Left cardiac atrium (tissue), 4 donors: ENCODE measurements at regions not wholly inside any gene's neighbourhood (a gene's known extent, or its start where the extent isn't known, plus 50 kb on each side); places are given as distances from the start of the nearest gene placed in this dataset.

Experiments
- ATAC-seq, 2 donors: fragments of 200-7000 bp; cut with Tn5 transposase; one replicate each; pipeline ENCODE4 v1.9.1; 2020; ENCODE audit warnings: mild to moderate bottlenecking in 2 of 2, moderate library complexity in 2 of 2
- DNase-seq: peaks from one replicate; pipeline ENCODE4 v3.0.0-alpha.2; 2020
- intact Hi-C, 2 donors: fragments of 100-400 bp; cut with DNase I; formaldehyde crosslinking; loops; one replicate each; pipeline versions ENCODE4 v1.14.1 to v1.15.1; 2022 to 2023
- donor health status: DM: no; HTN: yes; CAD: no.
- donor health status: DM: no; HTN: yes; CAD: no; lungs with severe emphysema.
- donor health status: DM: yes; HTN: yes; CAD: no.
- donor health status: Dilated cardiomyopathy.

DNA sequence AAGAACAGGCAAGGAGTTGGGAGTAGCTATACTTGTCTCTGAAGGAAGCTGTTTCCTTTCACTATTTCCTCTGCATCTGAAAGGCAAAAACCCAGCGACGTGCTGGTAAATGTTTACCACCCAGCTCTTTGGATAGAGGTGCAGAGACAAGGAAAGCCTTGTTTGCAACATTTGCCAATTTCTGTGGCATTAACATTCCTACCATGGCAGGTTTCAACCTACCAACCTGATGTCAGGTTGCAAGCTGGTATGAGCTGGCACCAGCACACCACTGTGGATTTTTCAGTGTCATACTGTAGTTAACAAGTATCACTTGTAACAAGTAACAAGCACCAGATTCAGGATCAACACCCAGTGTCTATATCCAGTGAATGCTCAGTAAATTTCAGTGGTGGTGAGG lies 294.8 kb upstream of the TMPO start:
- ATAC-seq (no peak), DNase-seq (no peak)
- intact Hi-C loops: no loop called here

DNA sequence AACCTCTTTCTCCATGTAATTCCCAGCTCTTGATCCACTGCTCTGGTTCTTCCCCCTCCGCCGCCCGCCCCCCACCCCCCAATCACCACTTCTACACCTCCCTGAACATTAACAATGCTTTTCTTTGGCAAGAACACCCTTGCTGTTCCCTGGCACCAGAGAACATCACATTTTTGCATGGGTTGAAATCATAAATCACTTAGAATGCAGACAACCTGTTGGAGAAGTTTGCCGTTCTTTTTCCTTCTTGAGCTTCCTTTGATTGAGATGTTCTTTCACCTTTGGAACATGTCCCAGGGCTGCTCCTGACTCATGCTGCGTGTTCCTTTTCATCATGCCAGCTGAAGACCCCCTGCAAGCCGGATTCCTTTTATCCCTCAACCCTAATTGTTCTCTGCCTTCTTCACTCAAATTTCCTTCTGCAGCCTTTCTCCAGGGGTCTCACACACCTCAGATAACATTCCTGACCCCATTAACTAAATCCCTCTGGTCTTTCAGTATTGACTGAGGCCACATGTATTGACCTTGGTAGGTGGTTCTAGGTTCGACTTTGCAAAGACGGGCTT lies 294.1 kb upstream of the TMPO start:
- ATAC-seq (no peak), DNase-seq (no peak)
- intact Hi-C loops: no loop called here

DNA sequence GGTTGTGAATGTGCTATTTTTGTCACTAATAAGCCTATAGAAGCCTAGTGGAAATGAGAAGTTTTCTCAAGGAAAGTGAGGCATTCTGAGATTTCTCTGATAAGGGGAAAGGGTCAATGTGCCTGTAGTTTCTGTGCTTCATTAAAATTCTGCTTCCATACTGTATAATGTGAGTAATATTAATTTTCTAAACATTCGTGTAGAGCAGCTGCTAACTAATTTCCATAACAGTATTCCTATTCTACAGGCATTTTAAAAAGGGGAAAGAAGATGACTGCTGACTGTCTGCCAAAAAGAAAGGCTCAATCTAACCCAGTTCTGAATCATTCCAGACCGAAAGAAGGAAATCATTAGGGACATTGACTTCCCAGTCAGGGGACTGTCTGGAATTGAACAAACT lies 293.3 kb upstream of the TMPO start:
- intact Hi-C loops: no loop called here
- no peak for DNase-seq
- no peak for ATAC-seq

DNA sequence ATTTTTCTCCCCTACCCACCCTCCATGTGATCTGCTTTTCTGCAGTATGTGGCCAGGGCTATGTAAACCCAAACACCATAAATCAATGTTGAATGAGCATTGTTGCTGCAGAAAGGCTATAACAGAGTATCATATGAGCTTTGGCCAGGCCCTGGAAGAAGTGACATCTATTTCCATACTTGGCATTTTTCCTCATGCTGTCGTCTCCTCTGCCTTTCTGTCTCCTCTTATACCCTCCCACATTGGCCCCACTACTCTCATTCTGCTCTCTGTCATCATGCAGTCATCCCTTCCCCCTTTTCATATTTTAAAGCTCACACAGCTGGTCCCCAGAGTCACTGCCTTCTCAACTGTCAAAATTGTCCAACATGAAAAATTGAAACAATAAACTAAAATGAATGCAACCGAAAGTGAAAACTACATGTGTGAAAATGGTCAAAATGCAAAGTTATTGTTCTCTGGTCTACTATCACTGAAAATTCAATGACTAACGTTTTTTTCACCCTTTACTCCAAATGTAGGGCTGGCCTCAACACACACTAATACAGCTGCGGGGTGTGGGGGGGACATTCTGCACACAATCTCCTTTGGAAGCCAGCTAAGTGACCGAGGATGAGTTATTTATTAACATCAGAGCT lies 290.7 kb upstream of the TMPO start:
- ATAC-seq: no peak
- intact Hi-C loops: loop anchor here in 1 of 2 donors (5.0 kb wide), 1 partner anchor 102 kb away; no protein-coding TSS in a partner anchor
- DNase-seq: no peak

DNA sequence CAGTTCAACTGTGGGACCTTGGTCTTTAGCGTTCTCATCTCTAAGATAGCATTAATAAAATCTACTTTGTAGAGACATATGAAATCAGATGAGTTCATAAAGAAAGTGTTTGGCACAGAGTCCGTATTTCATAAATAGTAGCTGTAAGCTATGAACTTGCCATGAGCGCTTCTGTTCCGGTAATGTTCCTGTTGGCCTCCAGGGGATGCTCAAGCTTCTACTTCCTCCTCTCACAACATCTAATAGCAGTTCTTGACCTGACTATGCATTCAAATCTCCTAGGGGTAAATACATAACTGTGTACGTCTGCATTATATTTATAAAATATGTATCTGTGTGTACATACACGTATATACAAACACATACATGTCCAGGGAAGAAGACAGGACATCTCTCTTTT lies 288.2 kb upstream of the TMPO start:
- intact Hi-C loops: loop anchor here in 1 of 2 donors (5.0 kb wide), 1 partner anchor 105 kb away; no protein-coding TSS in a partner anchor
- ATAC-seq (no peak), DNase-seq (no peak)

DNA sequence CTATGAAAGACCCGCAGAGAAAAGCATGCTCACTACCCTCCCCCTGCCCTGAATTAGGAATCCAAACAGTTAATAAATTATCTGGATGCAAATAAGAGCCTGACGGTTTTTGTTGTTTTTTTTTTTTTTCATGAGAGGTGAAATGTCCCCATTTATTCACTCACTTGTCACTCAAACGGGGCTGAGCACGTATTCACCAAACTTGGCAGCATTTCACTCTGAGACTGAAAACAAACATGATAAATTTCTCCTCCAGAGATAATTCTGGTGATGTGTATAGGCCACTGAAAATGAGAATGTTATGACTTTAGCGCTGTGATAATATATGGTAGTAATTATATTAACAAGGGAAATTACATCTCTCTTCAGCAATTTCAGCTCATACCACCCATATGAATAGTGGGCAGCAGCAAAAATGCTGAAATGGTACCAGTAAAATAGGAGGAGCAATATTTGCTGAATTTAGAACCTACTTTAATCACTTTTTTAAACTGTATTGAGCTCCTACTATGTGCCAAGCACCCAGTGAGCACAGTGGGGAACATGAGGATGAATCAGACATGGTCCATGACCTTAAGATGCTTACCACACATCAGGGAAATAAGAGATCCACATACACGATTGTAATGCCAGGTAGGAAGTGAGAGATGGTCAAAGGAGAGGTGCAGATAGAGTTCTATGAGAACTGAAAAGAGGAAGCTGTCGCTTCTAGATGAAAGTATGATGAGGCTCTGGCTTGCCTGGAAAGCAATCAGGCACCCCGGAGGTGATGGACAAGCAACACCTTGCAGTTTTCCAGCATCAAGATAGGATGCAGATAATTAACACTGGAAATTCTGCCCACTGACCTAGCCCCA lies 286.5 kb upstream of the TMPO start:
- DNase-seq (no peak), ATAC-seq (no peak)
- intact Hi-C loops: loop anchor here in 1 of 2 donors (5.0 kb wide), 1 partner anchor 107 kb away; no protein-coding TSS in a partner anchor

DNA sequence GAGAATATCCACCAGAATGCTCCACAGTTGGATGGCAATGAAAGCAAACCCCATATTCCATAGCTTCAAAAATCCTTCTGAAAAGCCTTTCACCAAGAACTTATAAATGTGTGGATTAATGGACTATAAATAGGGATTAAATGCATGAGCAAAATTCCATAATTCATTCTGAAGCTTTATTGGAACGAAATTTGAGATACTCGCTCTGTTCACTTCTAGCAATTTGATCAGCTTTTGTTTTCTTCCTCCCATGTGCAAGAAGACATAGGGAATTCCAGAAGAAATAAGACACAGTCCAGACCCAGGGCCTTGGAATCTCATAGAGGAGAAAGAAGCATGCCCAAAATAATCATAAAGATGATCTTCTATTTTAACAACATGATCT lies 285.9 kb upstream of the TMPO start:
- no peak for DNase-seq
- intact Hi-C loops: loop anchor here in 1 of 2 donors (5.0 kb wide), 1 partner anchor 107 kb away; no protein-coding TSS in a partner anchor
- ATAC-seq: no peak

DNA sequence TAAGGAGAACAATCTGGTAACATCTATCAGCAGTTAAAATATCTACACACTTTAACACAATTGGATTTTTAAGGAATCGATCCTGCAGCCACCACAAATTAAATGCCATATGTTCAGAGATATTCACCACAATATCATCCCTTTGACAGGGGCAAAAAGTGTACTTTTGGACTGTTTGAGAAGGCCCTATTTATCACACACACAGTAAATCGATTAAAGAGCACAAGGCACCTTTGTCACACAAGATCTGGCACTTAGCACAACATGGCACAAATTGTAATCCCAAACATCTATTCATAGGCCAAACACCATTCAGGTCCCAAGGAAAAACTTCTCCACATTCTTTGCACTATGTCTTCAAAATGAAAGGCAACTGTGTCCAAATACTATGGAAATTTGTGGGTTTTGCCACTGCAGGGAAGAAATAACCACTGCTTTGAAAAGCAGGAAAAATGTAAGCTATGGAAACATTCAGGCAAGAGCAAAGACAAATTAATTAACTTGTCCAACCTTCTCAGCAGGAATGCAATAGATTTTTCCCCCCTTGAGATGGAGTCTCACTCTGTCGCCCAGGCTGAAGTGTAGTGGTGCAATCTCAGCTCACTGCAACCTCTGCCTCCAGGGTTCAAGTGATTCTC lies 282.5 kb upstream of the TMPO start:
- intact Hi-C loops: no loop called here
- ATAC-seq (no peak), DNase-seq (no peak)

DNA sequence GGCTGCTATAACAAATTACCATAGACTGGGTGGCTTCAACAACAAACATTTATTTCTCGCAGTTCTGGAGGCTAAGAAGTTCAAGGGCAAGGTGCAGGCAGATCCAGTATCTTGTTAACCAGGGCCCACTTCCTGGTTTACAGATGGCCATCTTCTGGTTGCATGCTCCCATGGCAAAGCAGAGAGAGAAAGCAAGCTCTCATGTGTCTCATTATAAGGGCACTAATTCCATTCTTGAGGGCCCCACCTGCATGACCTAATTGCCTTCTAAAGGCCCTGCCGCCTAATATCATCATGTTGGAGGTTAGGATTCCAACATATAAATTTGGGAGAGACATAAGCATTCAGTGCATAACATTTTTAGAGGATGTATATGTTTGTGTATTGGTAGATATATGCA lies 280.1 kb upstream of the TMPO start:
- ATAC-seq: no peak
- no peak for DNase-seq
- intact Hi-C loops: no loop called here

DNA sequence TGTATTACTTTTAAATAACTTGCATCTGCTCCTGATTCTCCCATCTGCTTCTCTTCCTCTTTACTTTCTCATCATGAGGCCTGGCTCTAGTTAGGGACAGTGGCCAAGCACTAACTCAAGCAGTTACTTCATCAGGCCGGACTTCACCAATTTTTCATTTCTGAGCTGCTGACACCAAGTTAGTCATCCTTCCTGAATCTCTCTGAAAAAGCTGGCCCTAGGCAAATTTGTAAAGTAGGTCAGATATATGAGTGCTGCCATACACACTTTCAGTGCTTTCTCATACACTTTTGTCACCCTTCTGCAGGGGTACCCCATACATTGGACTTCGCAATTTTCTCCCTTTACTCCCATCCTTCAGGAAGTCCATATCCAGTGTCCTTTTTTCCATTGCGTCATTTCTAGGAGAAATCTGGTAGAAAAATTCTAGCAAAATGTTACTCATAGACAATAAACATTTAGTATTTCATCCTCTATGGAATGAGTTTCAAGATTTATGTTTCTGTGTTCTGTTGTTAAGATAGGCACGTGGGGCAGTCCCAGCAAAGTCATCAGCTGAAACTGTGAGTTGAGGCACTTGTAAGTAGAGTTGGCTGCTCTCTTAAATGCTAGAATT lies 276.8 kb upstream of the TMPO start:
- DNase-seq (no peak), ATAC-seq (peak in 1 of 2 donors; percentile 83)
- intact Hi-C loops: no loop called here

DNA sequence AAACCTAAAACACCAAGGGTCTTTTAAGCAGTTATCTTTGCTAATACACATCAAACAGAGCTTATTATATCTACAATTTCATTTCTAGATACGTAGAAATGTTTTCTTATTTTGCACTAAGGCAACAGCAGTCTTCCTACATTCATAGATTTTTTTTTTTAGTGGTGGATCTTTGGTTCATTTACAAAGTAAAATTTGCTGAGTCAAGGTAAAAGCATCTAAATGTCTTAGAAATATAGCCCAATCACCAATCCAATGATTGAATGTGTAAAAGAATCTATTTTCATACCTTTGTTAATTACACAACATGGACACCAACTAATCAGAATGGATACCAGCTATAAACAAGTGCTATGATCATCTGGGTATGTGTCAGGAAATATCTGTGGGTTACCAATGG lies 272.2 kb upstream of the TMPO start:
- intact Hi-C loops: no loop called here
- DNase-seq: no peak
- ATAC-seq: no peak

DNA sequence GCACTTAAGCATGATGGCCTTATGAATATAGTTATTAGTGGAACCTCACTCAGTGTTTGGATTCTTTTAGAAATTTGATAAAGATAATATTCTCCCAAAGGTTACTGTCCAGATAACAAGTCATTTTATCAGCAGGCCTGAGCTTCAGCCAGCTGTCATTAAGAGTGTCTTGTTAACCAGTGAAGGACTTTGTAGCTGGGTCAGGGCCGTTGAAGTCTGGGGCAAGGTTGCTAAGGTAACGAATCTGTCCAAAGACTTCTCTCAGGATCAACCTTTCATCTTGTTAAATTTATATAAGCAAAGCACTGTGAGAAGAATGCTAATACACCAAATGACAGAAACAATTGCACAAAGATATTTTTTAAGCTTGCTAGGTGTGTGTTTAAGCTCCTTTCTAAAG lies 271.3 kb upstream of the TMPO start:
- intact Hi-C loops: no loop called here
- DNase-seq: no peak
- ATAC-seq: no peak

DNA sequence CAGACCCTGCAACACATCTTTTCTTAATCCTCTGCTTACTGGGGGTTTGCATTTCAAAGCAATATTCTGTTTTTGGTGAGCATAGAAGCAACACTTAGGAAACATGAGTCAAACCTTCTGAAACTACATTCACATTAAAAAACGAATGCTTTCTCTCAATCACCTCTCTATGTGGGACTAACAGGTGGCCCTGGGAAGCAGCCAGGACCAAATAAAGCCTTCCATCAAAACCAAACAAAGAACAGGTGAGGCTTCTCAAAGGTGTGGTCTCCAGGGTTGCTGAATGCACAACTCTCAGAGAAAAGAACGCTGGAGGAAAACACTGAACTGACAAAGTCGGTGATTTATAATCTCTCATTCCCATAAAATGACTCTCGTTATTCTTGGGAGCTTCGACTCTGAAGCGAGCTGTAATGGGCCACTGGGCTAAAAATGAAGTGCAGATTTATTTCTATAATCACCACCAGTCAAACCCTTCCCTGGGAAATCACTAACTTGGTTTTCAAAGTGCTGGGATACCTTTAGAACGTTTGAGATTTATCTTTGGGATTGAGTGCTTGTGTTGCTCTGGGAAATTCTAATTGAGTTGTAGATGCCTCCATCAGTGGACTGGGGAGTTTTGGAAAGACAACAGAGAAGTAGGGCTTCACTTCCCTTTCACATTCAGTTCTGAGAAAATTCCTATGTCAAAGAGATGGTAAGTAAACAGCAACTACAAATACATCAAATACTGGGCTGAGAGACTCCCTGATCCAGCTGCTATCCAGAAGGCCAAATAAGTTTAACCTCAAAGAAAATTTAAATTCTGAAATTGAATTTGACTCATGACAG lies 262.0 kb upstream of the TMPO start:
- ATAC-seq (no peak), DNase-seq (no peak)
- intact Hi-C loops: no loop called here

DNA sequence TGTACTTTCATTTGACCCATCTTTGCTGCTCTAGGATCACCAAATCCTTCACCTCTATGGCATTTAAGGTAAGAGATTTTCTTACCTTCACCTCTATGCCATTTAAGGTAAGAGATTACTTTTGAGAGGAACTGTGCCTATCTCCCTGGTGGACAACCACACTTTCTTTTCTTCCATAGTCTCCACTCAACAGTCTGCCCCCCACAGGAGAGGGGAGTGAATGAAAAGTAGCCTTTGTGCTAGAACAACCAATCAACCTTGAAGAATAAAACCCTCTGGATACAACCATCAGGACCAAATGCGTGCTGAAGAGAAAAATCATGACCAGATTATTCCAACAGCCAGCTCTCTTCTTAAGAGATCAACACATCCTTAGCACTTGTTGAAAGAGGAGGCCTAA lies 258.6 kb upstream of the TMPO start:
- intact Hi-C loops: no loop called here
- DNase-seq (no peak), ATAC-seq (no peak)

DNA sequence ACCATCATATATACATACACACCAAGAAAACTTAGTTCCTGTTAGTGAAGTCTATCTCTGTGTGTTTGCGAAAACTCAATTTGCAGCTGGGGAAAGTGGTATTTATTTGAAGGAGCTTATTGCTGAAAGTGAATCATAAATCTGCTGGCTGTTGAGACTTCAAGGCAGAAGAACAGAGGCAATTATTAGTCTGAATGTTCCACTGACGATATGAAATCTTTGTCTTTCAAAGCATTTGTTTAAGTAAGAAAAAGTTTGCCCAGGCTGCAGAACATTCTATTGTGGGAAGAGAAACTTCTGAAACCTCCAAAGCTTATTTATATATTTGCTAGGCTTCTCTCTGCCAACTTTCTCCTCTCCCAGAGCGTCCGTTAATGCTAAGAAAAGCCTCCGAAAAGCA lies 255.7 kb upstream of the TMPO start:
- intact Hi-C loops: no loop called here
- no peak for ATAC-seq
- no peak for DNase-seq

DNA sequence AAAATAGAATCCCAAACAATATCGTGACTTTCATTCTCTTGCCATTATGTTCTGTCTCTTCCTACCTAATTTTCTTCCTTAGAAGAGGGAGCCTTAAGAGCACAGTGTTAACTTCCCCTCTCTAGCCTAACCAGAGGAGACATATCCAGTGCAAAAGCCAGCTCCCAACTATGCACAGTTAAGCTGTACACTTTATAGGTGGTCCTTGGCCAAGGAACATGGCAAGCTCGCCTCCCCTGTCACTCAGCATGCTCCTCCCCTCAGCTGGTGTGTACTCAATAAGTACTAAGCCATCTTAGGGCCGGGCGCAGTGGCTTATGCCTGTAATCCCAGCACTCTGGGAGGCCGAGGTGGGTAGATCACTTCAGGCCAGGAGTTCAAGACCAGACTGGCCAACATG lies 255.1 kb upstream of the TMPO start:
- ATAC-seq: no peak
- intact Hi-C loops: no loop called here

DNA sequence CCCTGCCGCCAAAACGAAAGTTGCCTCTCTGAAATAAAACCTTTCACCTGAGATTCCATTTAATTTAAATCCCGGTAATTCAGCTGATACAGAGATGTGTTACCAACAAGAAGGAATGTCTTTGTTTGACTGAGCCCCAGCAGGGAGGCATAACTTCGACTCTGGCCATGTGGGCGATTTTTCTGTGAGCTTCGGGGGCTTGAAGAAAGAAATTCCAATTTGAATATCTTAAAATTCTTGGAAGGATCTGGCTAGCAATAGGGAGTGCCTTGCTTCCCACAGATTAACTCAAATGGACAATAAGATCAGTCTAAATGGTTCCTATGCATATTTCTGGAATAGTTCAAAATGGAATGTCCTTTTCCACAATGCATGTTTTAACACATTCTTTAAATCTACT lies 252.5 kb upstream of the TMPO start:
- intact Hi-C loops: no loop called here

More for the DNA sequence above, 255.1 kb upstream of the TMPO start:
- DNase-seq: no peak

DNA sequence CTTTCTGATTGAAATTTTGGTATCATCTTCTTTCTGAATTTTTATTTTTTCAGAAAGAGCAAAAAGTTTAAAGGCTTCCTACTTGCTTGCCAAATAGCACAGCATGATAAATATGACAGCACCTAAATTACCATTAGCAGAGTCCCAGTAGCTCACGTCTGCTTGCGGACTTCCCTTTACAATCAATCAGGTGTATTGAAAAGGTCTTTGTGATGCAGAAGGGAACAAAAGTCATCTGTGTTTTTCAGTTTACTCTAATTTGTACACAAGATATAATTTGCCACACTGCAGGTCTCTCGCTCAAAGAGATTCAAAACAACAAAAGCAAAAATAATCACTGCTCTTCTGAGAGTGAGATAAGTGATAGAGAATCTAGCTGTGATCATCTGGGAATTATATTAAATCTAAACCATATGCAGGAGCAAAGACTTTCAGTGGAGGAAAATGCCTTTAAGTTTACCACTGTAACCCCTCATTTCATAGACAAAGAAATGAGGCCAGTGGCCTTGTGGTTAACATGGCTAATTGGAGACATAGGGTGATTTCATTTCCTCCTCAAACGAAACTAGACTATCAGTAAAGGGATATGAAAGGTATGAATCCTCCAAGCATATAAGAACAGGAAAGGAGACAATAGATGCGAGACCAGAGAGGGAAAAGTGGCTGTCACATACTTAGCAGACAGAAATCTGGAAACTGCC lies 240.8 kb upstream of the TMPO start:
- intact Hi-C loops: no loop called here
- no peak for ATAC-seq
- no peak for DNase-seq

More for the DNA sequence above, 252.5 kb upstream of the TMPO start:
- no peak for ATAC-seq
- DNase-seq: no peak
